AG04449 (cell line): ENCODE measurements at regions not wholly inside any gene's neighbourhood (a gene's known extent, or its start where the extent isn't known, plus 50 kb on each side); places are given as distances from the start of the nearest gene placed in this dataset.
A peak's percentile ranks its signal among the peaks of the same experiment; 100 is the strongest.

Experiments
- CTCF ChIA-PET: fragments of 350-600 bp; formaldehyde crosslinking; extraction: SDS; loops from one replicate; lab custom pipeline; 2021; ENCODE audit warnings: antibody characterized with exemption; lab: Yijun Ruan, JAX
- POLR2A ChIA-PET: fragments of 400-600, 350-600 bp; formaldehyde crosslinking; extraction: SDS; loops from one replicate; lab custom pipeline; 2020; ENCODE audit warnings: antibody characterized with exemption, inconsistent platforms; lab: Yijun Ruan, JAX
- DNase-seq: peaks from one replicate; pipeline ENCODE4 v3.0.0-alpha.2; 2010; ENCODE audit warnings: low read depth, low spot score
- H3K4me3 ChIP-seq: 2 replicates; pipeline ENCODE4 v1.5.1; 2011; ENCODE audit warnings: low read depth, mild to moderate bottlenecking, control low read depth, low read length
- CTCF ChIP-seq: IDR thresholded peaks from one replicate; pipeline ENCODE4 v1.5.1; 2011; ENCODE audit warnings: mild to moderate bottlenecking, moderate library complexity, low read length, control low read depth, inconsistent platforms; ENCODE audit not compliant: insufficient read depth; ENCODE audit errors: missing control alignments

DNA sequence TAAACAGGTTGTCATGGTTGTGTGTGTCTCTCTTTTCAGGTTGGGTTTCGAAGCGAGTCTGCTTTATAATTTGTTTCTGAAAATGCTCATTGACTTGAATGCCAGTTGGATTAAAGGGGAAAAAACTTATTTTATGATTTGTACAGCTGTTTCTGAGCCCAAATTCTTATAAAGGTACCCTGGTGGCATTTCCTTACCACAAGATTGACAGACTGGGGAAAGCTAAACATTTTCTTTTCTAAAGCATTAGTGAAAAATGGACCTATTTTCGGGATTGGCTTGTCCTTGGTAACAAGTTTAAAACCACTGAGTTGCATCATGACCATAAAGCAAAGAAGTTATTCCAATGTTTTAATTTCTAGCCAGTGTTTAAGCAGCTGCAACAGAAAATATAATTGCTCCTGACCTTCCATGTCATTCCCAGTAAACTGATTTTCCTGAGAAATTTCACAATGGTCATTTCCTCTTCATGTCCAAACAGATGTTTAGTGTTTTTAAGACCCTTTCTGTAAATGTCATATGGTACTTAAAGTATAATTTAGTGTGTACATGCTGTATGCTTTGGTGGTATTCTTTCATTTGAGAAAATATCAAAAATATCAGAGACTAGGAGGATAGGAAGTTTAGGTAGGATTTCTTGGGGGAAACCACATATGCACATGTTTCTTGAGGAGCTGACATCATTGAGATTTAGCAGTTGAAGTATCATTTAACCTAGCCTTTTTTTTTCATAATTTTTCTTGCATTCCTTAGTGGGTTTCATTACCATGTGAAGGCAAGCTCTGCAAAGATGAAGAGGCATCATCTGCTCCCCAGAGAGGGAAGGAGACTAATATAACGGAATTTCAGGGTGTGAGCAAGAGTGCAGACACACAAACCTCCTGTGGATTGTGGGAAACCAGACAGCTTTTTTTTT lies 667.1 kb upstream of the RGMB start:
- ChIA-PET CTCF (interaction anchor here (1.3 to 2.0 kb wide), 2 partner anchors 100 to 662 kb away, joined by 3 to 5 read pairs; no protein-coding TSS in a partner anchor), POLR2A (interaction anchor here (0.6 to 1.1 kb wide), 3 partner anchors 243 to 674 kb away, joined by 3 read pairs; no protein-coding TSS in a partner anchor)
- H3K4me3 ChIP-seq, result no peak overlapping the region
- no peak for TF ChIP-seq CTCF
- peak; percentile 82 for DNase-seq

DNA sequence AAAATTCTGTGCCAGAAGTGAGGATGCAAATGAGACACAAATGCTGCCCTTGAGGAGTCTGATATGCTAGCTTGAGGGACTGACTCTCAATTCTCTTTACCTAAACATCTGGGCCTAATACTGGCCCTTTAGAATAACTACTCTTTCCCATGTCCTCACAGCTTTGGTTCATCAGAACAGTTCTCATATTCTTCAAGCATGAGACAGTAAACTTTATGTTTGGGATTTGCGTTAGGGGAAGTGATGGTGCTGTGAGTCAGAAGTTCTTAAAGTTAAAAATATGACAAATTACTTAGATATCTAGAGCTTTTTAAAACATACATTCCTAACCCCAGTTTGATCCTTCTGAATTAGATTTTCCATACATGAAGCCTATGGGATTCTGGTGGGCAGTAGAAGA lies 665.0 kb upstream of the RGMB start:
- H3K4me3 ChIP-seq, result no peak overlapping the region
- CTCF ChIA-PET, result interaction anchor here (1.4 to 3.9 kb wide), 2 partner anchors 15 to 661 kb away, joined by 5 to 24 read pairs; no protein-coding TSS in a partner anchor
- POLR2A ChIA-PET, result interaction anchor here (0.7 to 3.3 kb wide), 7 partner anchors 123 to 664 kb away, joined by 3 to 21 read pairs (median 6); partner anchors contain the start of gene RGMB
- DNase-seq, result peak; percentile 97
- TF ChIP-seq CTCF, result no peak

GRCh38 chr5:98109561-98110006 lies 663.9 kb upstream of the RGMB start:
- peak overlapping the region; percentile 9 for H3K4me3 ChIP-seq
- no peak for TF ChIP-seq CTCF
- peak; percentile 49 for DNase-seq
- CTCF ChIA-PET, result interaction anchor here (1.5 to 3.9 kb wide), 2 partner anchors 660 to 668 kb away, joined by 4 to 24 read pairs; no protein-coding TSS in a partner anchor
- POLR2A ChIA-PET, result interaction anchor here (0.6 to 3.3 kb wide), 8 partner anchors 187 to 725 kb away, joined by 3 to 21 read pairs (median 6); partner anchors contain the start of gene RGMB

GRCh38 chr5:98110282-98110691 lies 663.2 kb upstream of the RGMB start:
- ChIA-PET POLR2A (interaction anchor here (0.6 to 3.3 kb wide), 10 partner anchors 104 to 726 kb away, joined by 3 to 21 read pairs (median 6); partner anchors contain the start of gene RGMB), CTCF (interaction anchor here (0.9 to 3.9 kb wide), 3 partner anchors 577 to 667 kb away, joined by 3 to 24 read pairs (median 4); no protein-coding TSS in a partner anchor)
- TF ChIP-seq CTCF, result no peak
- no peak overlapping the region for H3K4me3 ChIP-seq
- DNase-seq, result peak; percentile 85

- H3K4me3 ChIP-seq, result no peak overlapping the region
- TF ChIP-seq CTCF, result no peak
- no peak for DNase-seq
- POLR2A ChIA-PET, result interaction anchor here (0.8 to 3.3 kb wide), 8 partner anchors 104 to 675 kb away, joined by 3 to 21 read pairs (median 6); partner anchors contain the start of gene RGMB
- CTCF ChIA-PET, result interaction anchor here (0.9 to 3.9 kb wide), 4 partner anchors 12 to 667 kb away, joined by 3 to 24 read pairs (median 4); no protein-coding TSS in a partner anchor
Observed at GRCh38 chr5:98110791-98111190, 662.7 kb upstream of the RGMB start.
